ENCODE measurements at regions not wholly inside any gene's neighbourhood (a gene's known extent, or its start where the extent isn't known, plus 50 kb on each side); places are given as distances from the start of the nearest gene placed in this dataset.

DNA sequence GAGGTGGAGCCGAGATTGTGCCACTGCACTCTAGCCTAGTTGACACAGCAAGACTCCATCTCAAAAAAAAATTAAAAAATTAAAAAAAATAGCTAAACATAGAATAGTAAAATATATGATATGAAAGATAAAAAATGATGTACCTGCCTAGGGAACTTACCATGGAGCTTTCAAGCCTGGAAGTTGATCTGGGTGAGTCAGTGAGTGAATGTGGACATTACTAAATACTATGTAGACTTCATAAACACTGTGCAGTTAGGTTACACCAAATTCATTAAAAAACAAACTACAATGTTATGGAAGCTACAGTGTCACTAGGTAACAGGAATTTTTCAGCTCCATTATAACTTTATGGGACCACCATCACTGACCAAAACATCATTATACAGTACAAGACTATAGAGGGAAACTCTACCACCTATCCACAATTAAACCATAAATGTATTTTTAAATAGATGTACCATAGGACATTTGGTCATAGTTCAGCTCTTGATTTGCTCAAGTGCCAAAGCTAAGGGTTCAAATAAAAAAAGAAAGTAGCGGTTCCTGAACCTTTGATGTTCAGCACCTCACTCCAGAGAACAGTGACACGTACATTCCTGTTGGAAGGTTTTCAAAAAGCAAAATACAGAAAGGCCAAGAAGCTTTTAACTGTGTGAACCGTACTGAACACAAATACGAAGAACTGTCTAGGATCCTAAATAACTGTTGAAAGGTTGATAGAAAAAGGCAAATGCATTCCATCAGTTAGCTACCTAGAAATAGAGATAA is 52.4 kb upstream of the SPDEF start:
- TF ChIP-seq, protein P1, sequence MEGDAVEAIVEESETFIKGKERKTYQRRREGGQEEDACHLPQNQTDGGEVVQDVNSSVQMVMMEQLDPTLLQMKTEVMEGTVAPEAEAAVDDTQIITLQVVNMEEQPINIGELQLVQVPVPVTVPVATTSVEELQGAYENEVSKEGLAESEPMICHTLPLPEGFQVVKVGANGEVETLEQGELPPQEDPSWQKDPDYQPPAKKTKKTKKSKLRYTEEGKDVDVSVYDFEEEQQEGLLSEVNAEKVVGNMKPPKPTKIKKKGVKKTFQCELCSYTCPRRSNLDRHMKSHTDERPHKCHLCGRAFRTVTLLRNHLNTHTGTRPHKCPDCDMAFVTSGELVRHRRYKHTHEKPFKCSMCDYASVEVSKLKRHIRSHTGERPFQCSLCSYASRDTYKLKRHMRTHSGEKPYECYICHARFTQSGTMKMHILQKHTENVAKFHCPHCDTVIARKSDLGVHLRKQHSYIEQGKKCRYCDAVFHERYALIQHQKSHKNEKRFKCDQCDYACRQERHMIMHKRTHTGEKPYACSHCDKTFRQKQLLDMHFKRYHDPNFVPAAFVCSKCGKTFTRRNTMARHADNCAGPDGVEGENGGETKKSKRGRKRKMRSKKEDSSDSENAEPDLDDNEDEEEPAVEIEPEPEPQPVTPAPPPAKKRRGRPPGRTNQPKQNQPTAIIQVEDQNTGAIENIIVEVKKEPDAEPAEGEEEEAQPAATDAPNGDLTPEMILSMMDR (IDR thresholded peaks at IDR 0.05): no peak
- no peak for TF ChIP-seq POLR2AphosphoS5 (IDR thresholded peaks at IDR 0.05)
- TF ChIP-seq POLR2A (IDR thresholded peaks at IDR 0.05): no peak
- TF ChIP-seq EP300 (IDR thresholded peaks at IDR 0.05): no peak
